Heart left ventricle (tissue), 13 donors: ENCODE measurements at regions not wholly inside any gene's neighbourhood (a gene's known extent, or its start where the extent isn't known, plus 50 kb on each side); places are given as distances from the start of the nearest gene placed in this dataset.

Experiments
- CTCF ChIP-seq, 12 donors: fragments of 200-600 bp; sonication (generic) in 4 of 12; IDR thresholded peaks; one replicate each; pipeline versions ENCODE4 v1.5.0 to v1.8.0; 2018 to 2022; ENCODE audit warnings: antibody characterized with exemption in 12 of 12, mild to moderate bottlenecking in 5 of 12
- POLR2A ChIP-seq, 2 donors: fragments of 450-650 bp; IDR thresholded peaks; one replicate each; pipeline ENCODE4 v1.6.1; 2017; ENCODE audit warnings: antibody characterized with exemption in 2 of 2, mild to moderate bottlenecking in 2 of 2, moderate library complexity in 2 of 2
- donor health status: ischemic (EF 13 %, LVEDD 7.1; RV severe dilation, severe dysfunction).
- donor health status: DM: no; HTN: yes; CAD: no.
- donor health status: DM: no; HTN: no; CAD: no.
- donor health status: ischemic (EF 25% LVEDD 6.9; RV normal size, moderate dysfunction).
- donor health status: ischemic (EF 25% LVEDD 5.7; RV mildly dilated, moderate dysfunction).
- donor health status: ischemic (EF 35%, LVEDD 5.7; RV mildly dilated, moderate dysfunction).
- donor health status: nonischemic (EF 11% LVEDD 7.7; RV severe dilation, severe dysfunction).
- donor health status: DM: yes; HTN: yes; CAD: no.
- donor health status: PGD.
- donor health status: ischemic (EF 29% LVEDD 5.4; RV normal size, mild dysfunction).
- donor health status: nonischemic (EF 23%, LVEDD 6.1; RV moderate dilation, normal function).

- TF ChIP-seq POLR2A (IDR thresholded peaks at IDR 0.05) (no peak), CTCF (IDR thresholded peaks at IDR 0.05) (no peak)
Observed at GRCh38 chr3:117726776-117727175, 1017.2 kb downstream of the TUSC7 start.
